Fibroblast of skin of scalp (primary cell): ENCODE measurements at regions not wholly inside any gene's neighbourhood (a gene's known extent, or its start where the extent isn't known, plus 50 kb on each side); places are given as distances from the start of the nearest gene placed in this dataset.
"Not testable (repeated sequence)": the region's sequence is repeated elsewhere in the genome, so short reads cannot be mapped to it uniquely, and the experiment has no call there.

Experiments
- DNase-seq: peaks from one replicate; pipeline ENCODE4 v3.0.0-alpha.2; 2013

DNA sequence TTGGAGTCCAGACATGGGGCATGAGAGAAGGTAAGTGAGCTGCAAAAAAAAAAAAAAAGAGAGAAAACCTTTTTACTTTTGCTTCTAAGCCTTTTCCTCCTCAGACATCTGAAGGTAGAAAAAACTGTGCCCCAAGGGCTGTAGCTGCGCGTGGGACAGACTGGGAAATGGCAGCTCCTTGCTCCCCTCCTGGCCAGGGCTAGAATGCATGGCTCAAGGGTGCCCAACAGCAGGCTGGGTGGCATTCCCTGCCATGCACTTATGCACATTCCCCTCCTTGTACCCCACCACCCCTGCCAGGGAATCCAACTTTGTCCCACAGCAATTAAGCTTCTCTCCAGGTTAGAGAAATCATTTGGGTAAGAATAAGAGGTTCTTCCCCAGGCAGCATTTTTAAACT lies 421.2 kb downstream of the TRAM1L1 start:
- DNase-seq = no peak

DNA sequence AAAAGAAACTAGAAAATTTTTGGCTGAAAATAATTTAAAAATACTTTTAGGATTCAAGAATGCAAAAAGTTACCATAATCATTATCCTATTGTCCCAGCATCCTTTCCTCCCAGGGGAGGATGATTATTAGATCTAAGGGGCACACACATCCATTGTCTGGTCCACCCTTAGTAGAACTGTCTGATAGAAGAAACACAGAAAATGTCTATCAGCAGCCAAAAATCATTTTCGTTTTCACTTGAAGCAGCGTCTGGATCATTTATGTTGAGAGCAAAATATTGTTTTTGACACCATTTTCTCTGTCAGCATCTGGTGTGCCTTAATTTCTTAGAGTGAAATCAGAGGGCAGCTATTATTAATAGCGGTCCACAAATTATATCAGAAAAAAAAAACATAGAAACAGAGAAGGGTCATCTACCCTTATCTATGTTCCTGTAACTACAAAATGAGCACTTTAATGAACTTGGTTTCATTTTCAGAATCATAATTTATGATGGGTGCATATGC lies 446.3 kb downstream of the TRAM1L1 start:
- DNase-seq = no peak

DNA sequence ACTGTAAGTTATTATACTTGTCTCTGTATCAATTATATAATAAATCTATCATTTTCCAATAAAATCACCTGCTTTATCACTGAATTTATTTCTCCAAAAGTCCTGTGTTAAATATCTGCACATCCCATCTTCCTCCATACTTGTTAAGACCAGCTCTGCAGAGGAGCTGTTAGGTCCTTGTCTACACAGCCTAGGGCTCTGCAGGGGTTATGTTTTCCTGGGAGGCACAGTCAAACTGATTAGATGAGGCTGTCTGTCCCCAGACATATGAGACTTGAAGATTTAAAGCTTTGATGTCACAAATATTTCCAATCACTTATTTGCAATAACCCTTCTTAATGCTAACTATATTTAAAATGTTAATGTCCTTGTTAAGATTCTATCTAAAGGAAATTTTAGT lies 446.8 kb downstream of the TRAM1L1 start:
- no peak for DNase-seq

DNA sequence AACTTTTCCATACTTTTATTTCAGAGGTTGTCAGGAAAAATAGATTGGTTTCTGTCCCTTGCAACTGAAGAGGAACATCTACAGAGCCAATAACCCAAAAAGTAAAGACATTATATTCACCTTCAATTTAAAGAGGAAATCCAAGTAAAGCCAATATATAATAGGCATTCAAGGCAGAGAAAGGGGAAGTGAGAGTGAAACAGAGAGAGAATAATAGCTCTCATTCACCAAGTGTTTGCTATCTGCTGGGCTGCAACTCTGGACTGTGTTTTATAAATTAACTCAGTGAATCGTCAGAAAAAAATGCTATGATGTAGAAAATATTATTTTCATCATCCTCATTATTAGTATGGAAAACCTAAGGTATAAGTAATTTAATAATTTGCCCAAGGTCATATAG lies 448.5 kb downstream of the TRAM1L1 start:
- no peak for DNase-seq

DNA sequence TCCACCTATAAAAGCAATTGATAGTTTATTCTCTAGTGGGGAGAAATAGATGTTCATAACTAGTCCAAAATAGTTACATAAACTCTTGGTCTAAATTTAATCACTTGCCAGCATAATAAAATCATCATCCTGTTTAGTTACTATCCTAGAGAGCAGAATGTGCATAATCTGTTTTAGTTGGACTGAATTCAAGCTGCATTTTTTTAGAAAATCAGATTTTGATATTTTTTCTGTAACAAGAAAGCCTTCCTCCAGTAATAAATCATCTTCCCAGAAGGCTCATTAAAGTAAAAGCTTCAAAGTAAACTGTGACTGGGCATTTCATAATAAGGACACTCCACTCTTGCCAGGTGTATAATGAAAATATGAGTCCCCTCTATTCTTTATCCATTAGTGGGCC lies 453.1 kb downstream of the TRAM1L1 start:
- DNase-seq = no peak

DNA sequence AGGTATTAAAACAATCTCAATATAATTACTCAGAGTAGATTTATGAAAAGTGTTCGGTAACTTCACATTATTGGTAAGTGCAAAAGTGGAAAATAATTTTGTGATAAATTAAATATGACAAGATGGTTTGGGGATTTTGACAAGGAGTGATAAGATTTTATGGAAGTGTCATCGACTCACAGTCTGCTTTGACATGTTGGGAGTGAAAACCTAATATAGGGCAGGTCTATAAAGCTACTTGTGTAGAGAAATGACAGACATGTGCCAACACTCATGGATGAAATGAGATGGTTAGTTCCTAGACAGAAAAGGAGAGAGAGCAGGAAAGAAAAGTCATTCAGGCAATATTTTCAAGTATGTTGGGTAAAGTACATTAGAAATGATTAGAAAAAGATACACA lies 456.8 kb downstream of the TRAM1L1 start:
- DNase-seq = no peak

DNA sequence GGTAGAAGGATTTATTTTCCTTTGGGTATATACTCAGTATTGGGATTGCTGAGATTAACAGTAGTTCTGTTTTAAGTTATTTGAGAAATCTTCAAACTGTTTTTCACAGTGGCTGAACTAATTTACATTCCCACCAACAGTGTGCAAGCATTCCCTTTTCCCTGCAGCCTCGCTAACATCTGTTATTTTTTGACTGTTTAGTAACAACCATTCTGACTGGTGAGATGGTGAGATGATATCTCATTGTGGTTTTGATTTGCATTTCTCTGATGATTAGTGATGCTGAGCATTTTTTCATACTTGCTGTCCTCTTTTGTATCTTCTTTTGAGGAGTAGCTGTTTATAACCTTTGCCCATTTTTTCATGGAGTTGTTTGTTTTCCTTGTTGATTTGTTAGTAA lies 457.8 kb downstream of the TRAM1L1 start:
- no peak for DNase-seq

DNA sequence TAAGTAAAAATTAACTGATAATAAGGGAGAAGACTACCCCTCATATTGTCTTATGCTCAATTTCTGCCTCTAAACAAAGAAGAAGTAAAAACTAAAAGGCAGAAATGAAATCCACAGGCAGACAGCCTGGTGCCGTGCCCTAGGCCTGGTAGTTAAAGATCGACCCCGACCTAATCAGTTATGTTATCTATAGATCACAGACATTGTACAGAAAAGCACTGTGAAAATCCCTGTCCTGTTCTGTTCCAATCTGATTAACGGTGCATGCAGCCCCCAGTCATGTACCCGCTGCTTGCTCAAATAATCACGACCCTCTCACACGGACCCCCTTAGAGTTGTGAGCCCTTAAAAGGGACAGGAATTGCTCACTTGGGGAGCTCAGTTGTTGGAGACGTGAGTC lies 465.9 kb downstream of the TRAM1L1 start:
- DNase-seq = not testable (repeated sequence)

DNA sequence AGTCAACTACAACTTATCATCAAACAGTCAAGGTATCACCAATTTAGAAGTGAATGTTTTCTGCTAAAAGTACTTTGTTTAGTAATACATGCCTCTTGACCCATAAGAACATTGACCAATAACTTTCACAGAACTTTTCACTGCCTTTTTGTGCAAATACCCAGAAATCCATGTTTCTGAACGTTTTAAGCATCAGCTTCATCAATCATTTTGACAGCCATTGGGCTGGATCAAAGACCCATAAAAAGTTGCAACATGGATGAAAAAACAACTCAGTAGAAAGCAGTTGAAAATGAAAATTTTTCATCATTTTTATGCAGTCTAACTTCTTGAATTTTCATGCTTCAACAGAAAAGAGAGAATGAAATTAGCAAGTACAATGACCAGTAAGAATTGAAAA lies 466.7 kb downstream of the TRAM1L1 start:
- no peak for DNase-seq

DNA sequence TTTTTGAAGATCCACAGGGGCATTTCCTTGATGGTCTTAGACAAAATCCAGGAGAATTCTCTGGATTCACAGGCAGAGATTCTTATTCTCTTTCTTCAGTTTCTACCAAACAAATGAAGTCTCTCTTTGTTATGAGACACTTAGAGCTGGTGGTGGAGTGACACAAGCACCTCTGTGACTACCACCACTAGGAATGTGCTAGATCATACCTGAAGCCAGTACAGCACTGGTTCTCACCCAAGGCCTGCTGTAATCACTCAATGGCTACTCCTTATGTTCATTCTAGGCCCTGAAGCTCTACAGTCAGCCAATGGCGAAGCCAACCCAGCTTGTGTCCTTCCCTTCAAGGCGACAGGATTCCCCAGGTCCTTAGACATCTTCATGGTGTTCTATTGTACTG lies 482.3 kb downstream of the TRAM1L1 start:
- DNase-seq = no peak

DNA sequence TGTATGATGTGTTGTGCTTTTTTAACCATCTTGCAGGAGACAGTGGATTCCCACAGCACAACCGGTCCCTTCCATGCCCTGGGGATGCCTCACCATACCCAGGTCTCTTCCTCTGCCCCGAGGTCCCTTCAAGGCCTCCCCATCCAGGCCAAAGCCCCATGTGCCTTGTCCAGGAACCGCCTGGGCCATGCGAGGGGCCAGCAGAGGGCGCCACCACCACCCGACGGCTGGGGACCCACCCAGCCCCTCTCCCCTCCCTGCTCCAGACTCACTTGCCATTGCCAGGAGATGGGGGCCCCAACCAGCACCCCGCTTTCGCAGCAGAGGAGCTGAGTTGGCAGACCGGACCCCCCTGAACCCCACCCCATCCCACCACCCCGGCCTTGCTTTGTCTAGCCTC lies 485.5 kb downstream of the TRAM1L1 start:
- no peak for DNase-seq

DNA sequence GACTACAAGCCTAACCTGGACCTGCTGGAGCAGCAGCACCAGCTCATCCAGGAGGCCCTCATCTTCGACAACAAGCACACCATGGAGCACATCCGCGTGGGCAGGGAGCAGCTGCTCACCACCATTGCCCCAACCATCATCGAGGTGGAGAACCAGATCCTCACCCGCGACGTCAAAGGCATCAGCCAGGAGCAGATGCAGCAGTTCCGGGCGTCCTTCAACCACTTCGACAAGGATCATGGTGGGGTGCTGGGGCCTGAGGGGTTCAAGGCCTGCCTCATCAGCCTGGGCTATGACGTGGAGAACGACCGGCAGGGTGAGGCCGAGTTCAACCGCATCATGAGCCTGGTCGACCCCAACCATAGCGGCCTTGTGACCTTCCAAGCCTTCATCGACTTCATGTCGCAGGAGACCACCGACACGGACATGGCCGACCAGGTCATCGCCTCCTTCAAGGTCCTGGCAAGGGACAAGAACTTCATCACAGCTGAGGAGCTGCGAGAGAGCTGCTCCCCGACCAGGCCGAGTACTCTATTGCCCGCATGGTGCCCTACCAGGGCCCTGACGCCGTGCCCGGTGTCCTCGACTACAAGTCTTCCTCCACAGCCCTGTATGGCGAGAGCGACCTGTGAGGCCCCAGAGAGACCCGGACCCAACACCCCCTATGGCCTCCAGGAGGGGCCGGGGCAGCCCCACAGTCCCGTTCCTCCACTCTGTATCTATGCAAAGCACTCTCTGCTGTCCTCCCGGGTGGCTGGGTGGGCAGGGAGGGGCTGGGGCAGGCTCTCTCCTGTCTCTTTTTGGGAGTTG lies 486.2 kb downstream of the TRAM1L1 start:
- no peak for DNase-seq

DNA sequence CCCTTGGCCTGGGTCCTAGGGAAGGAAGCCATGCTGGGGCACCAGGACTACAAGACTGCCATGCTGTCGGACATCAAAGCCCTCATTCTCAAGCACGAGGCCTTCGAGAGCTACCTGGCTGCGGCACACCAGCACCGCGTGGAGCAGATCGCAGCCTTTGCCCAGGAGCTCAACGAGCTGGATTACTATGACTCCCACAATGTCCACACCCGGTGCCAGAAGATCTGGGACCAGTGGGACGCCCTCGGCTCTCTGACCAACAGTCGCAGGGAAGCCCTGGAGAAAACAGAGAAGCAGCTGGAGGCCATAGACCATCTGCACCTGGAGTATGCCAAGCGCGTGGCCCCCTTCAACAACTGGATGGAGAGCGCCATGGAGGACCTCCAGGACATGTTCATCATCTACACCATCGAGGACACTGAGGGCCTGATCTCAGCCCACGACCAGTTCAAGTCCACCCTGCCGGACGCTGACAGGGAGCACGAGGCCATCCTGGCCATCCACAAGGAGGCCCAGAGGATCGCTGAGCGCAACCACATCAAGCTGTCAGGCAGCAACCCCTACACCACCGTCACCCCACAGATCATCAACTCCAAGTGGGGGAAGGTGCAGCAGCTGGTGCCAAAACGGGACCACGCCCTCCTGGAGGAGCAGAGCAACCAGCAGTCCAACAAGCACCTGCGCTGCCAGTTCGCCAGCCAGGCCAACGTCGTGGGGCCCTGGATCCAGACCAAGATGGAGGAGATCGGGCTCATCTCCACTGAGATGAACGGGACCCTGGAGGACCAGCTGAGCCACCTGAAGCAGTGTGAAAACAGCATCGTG lies 487.0 kb downstream of the TRAM1L1 start:
- DNase-seq = no peak

DNA sequence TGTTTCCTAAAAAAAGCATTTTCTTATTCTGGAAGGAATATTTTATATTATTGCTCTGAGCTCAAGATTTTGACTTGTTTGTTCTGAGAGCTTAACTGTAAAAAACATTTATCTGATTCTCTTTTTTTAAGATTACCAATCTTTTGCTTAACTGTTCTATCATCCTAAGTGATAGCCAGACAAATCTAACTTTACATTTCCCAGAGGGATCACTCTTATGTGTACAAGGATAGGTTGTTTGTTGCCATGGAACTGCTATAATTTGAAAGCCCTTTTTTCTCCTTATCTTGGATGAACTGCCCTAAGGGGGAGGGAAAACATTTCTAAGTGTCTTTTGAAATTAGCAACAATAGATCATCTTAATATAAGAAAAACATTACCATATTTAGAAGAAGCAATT lies 494.7 kb downstream of the TRAM1L1 start:
- no peak for DNase-seq

DNA sequence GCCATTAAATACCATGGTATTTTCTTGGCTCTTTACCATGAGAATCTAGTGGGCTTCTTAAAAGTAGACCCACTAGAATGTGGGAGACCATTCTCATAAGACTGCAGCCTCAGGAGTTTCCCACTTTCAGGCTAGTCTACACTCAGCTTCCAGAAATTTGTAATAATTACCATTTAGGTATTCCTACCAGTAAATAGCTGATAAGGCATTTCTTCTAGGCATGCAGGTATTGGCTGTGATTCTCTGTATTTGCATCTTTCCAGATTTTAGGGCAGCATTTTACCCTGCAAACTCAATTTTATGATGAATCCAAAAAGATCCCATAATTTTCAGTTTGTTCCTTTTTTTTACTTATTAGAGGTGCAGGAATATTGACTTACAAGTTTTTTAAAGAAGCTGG lies 496.6 kb downstream of the TRAM1L1 start:
- DNase-seq = no peak

DNA sequence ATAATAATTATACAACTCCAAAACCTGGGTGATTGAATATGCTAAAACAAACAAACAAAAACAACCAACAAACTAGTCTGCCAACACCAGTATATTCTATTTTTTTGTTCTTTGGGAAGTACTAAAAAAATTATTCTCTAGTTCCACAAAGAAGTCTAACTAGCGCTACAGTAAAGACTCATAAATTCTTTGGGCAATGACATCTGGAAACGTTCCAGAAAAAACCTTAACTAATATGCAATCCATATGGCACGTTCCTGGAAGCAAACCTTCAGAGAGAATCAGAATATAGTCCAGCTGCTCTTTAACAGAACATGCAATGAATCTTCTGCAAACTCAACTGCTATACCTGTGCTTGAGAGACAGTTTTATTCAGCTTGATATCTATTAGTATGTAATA lies 500.1 kb downstream of the TRAM1L1 start:
- peak; percentile 18 for DNase-seq

DNA sequence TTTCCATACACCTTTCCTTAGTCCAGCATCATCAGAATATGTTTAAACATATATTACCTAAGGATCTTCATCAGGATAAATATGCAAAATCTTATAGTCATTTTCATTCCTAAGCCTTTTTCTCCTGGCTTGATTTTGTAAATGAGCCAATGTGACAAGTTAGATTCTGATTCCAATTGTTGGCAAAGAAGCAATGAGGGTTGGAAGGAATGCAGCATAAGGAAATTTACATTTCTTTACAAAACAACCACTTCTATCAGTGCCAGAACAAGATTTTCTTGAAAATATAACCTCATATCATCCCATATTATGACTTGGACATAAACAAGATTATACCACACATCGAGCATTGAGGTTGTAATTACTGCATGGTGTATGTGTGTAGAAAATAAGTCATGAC lies 508.1 kb downstream of the TRAM1L1 start:
- DNase-seq = no peak

DNA sequence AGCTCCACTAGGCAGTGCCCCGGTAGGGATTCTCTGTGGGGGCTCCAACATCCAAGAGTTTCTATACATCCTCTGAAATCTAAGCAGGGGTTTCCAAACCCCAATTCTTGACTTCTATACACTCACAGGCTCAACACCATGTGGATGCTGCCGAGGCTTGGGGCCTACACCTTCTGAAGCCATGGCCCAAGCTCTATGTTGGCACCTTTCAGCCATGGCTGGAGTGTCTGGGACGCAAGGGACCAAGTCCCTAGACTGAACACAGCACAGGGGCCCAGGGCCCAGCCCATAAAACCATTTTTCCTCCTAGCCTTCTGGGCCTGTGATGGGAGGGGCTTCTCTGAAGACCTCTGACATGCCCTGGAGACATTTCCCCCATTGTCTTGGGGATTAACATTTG lies 511.8 kb downstream of the TRAM1L1 start:
- DNase-seq = no peak

DNA sequence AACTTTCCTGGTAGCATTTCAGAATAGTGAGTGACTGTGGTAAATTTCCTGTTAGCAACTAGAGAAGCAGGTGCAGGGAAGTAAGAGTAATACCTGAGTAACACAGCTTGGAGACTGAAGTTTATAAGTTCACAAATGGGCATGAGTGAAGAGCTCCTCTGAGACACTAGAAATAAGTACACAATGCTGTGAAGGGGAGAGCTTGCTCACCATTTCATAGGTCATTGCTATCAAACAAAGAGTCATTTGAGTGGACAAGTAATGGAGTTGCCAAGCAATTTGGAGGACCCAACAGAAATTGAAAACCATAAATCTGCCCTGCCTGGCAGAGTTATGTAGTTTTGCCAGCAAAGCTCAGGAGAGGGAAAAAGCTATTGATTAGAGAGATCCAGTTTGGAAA lies 523.6 kb downstream of the TRAM1L1 start:
- no peak for DNase-seq

DNA sequence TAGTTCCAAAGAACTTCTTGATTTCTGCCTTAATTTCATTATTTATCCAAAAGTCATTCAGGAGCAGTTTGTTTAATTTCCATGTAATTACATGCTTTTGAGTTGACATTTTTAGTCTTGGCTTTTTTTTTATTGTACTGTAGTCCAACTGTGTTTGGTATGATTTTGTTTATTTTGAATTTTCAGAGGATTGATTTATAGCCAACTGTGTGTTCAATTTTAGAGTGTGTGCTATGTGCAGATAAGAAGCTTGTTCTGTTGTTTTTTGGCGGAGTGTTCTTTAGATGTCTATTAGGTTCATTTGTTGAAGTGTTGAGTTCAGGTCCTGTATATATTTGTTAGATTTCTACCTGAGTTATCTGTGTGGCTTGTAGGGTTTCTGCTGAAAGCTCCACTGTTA lies 533.6 kb downstream of the TRAM1L1 start:
- DNase-seq = no peak

DNA sequence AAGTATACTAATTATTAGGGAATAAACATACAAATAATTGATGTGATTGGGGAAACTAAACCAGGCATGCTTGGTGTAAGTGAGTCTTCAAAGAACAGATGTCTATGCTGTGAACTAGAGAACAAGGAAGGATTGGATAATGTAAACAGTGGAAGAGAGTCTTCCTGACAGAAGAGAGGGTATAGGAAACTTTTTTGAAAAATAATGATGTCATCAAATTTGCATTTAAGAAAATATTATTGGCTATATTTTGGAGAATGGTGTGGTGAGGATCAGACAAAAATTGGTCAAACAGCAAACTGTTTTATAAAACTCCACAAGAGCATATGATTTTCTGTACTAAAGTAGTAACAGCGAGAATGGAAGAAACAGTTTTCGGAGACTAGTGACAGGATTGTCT lies 537.7 kb downstream of the TRAM1L1 start:
- DNase-seq = no peak

DNA sequence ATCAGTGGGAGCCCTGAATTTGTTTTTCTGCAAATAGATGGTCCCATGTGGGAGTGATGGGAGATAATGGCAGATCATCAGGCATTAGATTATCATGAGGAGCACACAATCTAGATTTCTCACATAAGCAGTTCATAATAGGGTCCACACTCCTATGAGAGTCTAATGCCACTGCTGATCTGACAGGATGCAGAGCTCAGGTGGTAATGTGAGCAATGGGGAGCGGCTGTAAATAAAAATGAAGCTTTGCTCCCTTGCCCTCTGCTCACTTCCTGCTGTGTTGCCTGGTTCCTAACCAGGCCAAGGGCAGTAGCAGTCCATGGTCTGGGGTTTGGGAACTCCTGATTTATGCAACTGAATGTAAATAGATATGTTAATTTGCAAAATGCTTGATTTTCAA lies 538.6 kb downstream of the TRAM1L1 start:
- no peak for DNase-seq

DNA sequence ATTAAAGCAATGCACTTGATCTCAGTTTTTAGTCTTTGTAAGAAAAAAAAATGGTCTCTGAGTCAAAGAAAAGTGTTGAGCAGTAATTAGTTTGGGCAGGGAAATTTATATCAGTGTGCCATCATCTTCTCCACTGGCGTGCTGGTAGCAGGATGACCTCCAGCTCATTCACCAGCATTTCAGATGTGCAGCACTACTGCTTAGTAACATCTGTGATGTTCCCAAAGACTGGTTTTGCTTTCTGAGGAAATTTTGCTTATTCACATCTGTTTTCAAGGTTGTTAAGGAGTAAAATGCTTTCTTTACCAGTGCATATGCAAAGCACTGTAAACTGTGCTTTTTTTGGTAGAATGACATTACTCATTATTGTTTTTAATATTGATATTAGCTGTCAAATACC lies 540.4 kb downstream of the TRAM1L1 start:
- DNase-seq = no peak

DNA sequence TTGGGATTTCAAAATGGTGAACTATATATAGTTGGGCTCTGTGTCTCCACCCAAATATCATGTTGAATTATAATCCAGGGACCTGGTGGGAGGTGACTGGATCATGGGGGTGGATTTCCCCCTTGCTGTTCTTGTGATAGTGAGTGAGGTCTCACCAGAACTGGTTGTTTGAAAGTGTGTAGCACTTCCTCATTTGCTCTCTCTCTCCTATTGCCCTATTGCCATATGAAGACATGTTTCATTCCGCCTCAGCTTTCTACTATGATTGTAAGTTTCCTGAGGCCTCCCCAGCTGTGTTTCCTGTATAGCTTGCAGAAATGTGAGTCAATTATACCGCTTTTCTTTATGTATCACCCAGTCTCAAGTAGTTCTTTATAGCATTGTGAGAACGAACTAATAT lies 545.6 kb downstream of the TRAM1L1 start:
- DNase-seq = no peak
